Transverse colon (tissue), 4 donors: ENCODE measurements at regions not wholly inside any gene's neighbourhood (a gene's known extent, or its start where the extent isn't known, plus 50 kb on each side); places are given as distances from the start of the nearest gene placed in this dataset.

ENCODE experiments used
- DNase-seq: peaks from one replicate; pipeline ENCODE4 v3.0.0-alpha.2; 2019
- H3K27ac ChIP-seq, 4 donors: fragments of 200-600 bp; sonication (generic); 2 replicates each; pipeline ENCODE4 v1.5.1; 2016 to 2018; ENCODE audit warnings: inconsistent platforms in 4 of 4
- H3K27me3 ChIP-seq: fragments of 200-600 bp; sonication (generic); 2 replicates; pipeline ENCODE4 v1.5.1; 2017; ENCODE audit warnings: inconsistent platforms
- H3K36me3 ChIP-seq, 4 donors: fragments of 200-600 bp; sonication (generic); 2 replicates each; pipeline ENCODE4 v1.5.1; 2017 to 2019; ENCODE audit warnings: inconsistent platforms in 4 of 4
- H3K4me1 ChIP-seq, 4 donors: fragments of 200-600 bp; sonication (generic); 2 replicates each; pipeline ENCODE4 v1.5.1; 2017 to 2020; ENCODE audit warnings: inconsistent platforms in 4 of 4
- H3K4me3 ChIP-seq, 4 donors: fragments of 200-600 bp; sonication (generic); 1 replicate in 1 of 4; 2 replicates in 3 of 4; pipeline versions ENCODE4 v1.5.1 to v1.6.1; 2017 to 2019; ENCODE audit warnings: inconsistent platforms in 4 of 4
- H3K9me3 ChIP-seq, 2 donors: fragments of 200-600 bp; sonication (generic); 2 replicates each; pipeline ENCODE4 v1.5.1; 2017 to 2019; ENCODE audit warnings: inconsistent platforms in 2 of 2
- EP300 ChIP-seq: sonication (generic); formaldehyde crosslinking; IDR thresholded peaks from one replicate; pipeline ENCODE4 v1.6.1; 2017; ENCODE audit warnings: antibody characterized with exemption, low read depth
- POLR2A ChIP-seq: fragments of 450-650 bp; IDR thresholded peaks from one replicate; pipeline ENCODE4 v1.6.1; 2016; ENCODE audit warnings: antibody characterized with exemption, mild to moderate bottlenecking, moderate library complexity
- POLR2AphosphoS5 ChIP-seq, 3 donors: sonication (generic); formaldehyde crosslinking; IDR thresholded peaks; one replicate each; pipeline ENCODE4 v1.6.1; 2016; ENCODE audit warnings: antibody characterized with exemption in 3 of 3
- WGBS, 2 donors: methylation state at CpG; one replicate each; pipeline ENCODE4 v1.1.5; 2018; ENCODE audit warnings: low coverage in 1 of 2; 5-methylcytosine and 5-hydroxymethylcytosine counted together
- in situ Hi-C, 4 donors: fragments of 200-750 bp; cut with MboI; loops; one replicate each; pipeline versions ENCODE4 v1.15.0 to v1.15.1; 2017; ENCODE audit warnings: low sequenced_read_pairs in 3 of 4, low pct_ligation_motif_present in 1 of 4, low pct_unique_long_range_greater_than_20kb in 1 of 4
- intact Hi-C: fragments of 100-400 bp; cut with DNase I; formaldehyde crosslinking; loops from one replicate; pipeline ENCODE4 v1.15.1; 2023; ENCODE audit warnings: low total_unique reads
- TF ChIP-seq, protein P1 (sequence below), 5 experiments: fragments of 200-600 bp in 3 of 5; fragments of 450-650 bp in 2 of 5; sonication (generic) in 3 of 5; IDR thresholded peaks; 1 replicate in 2 of 5; 2 replicates in 3 of 5; pipeline ENCODE4 v1.5.1; 2016 to 2017; ENCODE audit warnings: antibody characterized with exemption in 5 of 5, inconsistent platforms in 3 of 5, mild to moderate bottlenecking in 2 of 5, moderate library complexity in 1 of 5

DNA sequence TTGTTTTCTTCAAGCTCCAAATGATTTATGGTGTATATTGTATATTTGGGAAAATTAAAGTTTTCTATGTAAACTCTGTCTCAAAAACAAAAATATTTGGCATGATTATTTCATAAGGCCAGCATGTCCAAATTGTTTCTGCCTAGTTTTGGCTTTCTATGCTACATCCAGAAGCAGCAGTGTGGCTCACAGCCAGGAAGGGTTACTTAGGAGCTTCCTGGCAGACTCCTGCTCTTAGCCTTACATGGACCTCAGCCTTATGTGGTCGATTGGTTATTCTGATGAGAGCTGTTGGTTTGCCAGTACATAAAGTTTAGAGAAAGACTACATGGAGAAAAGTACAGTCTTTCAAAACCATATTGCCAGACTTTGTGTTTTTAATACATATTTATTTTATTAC, 297.7 kb upstream of the FAT3 start:
- H3K27ac ChIP-seq, result peak overlapping the region; percentile 8 to 58 (median 38)
- H3K4me1 ChIP-seq, result peaks cover 0 to 6% (median 3%) of the 10 kb centered on the region in 4 donors
- intact Hi-C loops (no loop called here), in situ Hi-C loops (no loop called here)
- no peak overlapping the region for H3K4me3 ChIP-seq
- WGBS, 2 donors, result 39% methylated on average over 1 of the region's 1 CpG; no CpG with 5 or more reads in 1 of the 2 donors
- no peaks in the 10 kb centered on the region for H3K27me3 ChIP-seq
- DNase-seq, result peak; percentile 40
- H3K36me3 ChIP-seq, result no peaks in the 10 kb centered on the region
- no peaks in the 10 kb centered on the region for H3K9me3 ChIP-seq
- TF ChIP-seq POLR2AphosphoS5 (IDR thresholded peaks at IDR 0.05) (peak in 2 of 3 donors; percentile 17 to 35), EP300 (no peak)

GRCh38 chr11:91922846-91923245, 301.8 kb upstream of the FAT3 start:
- Histone ChIP-seq H3K4me1 (peaks cover 0 to 6% (median 3%) of the 10 kb centered on the region in 4 donors), H3K4me3 (no peak overlapping the region), H3K9me3 (no peaks in the 10 kb centered on the region), H3K27me3 (no peaks in the 10 kb centered on the region), H3K27ac (no peak overlapping the region), H3K36me3 (no peaks in the 10 kb centered on the region)
- in situ Hi-C loops, result no loop called here
- TF ChIP-seq EP300 (no peak), POLR2AphosphoS5 (IDR thresholded peaks at IDR 0.05) (no peak), POLR2A (no peak)
- TF ChIP-seq, protein P1, sequence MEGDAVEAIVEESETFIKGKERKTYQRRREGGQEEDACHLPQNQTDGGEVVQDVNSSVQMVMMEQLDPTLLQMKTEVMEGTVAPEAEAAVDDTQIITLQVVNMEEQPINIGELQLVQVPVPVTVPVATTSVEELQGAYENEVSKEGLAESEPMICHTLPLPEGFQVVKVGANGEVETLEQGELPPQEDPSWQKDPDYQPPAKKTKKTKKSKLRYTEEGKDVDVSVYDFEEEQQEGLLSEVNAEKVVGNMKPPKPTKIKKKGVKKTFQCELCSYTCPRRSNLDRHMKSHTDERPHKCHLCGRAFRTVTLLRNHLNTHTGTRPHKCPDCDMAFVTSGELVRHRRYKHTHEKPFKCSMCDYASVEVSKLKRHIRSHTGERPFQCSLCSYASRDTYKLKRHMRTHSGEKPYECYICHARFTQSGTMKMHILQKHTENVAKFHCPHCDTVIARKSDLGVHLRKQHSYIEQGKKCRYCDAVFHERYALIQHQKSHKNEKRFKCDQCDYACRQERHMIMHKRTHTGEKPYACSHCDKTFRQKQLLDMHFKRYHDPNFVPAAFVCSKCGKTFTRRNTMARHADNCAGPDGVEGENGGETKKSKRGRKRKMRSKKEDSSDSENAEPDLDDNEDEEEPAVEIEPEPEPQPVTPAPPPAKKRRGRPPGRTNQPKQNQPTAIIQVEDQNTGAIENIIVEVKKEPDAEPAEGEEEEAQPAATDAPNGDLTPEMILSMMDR (IDR thresholded peaks at IDR 0.05), result no peak
- DNase-seq, result no peak
- WGBS, 2 donors, result 63 to 100% methylated on average over 1 of the region's 1 CpG
- intact Hi-C loops, result no loop called here

- H3K4me3 ChIP-seq, result no peak overlapping the region
- H3K27me3 ChIP-seq, result no peaks in the 10 kb centered on the region
- no peak for DNase-seq
- TF ChIP-seq POLR2AphosphoS5 (IDR thresholded peaks at IDR 0.05) (no peak), EP300 (no peak), POLR2A (no peak)
- TF ChIP-seq, protein P1 (IDR thresholded peaks at IDR 0.05), result no peak
- no peaks in the 10 kb centered on the region for H3K36me3 ChIP-seq
- H3K4me1 ChIP-seq, result no peaks in the 10 kb centered on the region
- in situ Hi-C loops, result no loop called here
- H3K9me3 ChIP-seq, result no peaks in the 10 kb centered on the region
- WGBS, 2 donors, result 80 to 95% methylated on average over 1 of the region's 1 CpG
- intact Hi-C loops, result no loop called here
- H3K27ac ChIP-seq, result no peak overlapping the region
Measured at GRCh38 chr11:91921974-91922373, 302.6 kb upstream of the FAT3 start.

- intact Hi-C loops (no loop called here), in situ Hi-C loops (no loop called here)
- TF ChIP-seq POLR2AphosphoS5 (IDR thresholded peaks at IDR 0.05) (no peak), EP300 (no peak)
- TF ChIP-seq, protein P1 (IDR thresholded peaks at IDR 0.05), result no peak
- Histone ChIP-seq H3K4me1 (no peaks in the 10 kb centered on the region), H3K36me3 (no peaks in the 10 kb centered on the region), H3K4me3 (no peak overlapping the region), H3K27me3 (no peaks in the 10 kb centered on the region), H3K9me3 (no peaks in the 10 kb centered on the region), H3K27ac (no peak overlapping the region)
- no peak for DNase-seq
Measured at GRCh38 chr11:91913407-91913806, 311.2 kb upstream of the FAT3 start.

GRCh38 chr11:91912322-91912721, 312.3 kb upstream of the FAT3 start:
- WGBS, 2 donors, result 78 to 79% methylated on average over 4 of the region's 4 CpGs
- Histone ChIP-seq H3K9me3 (no peaks in the 10 kb centered on the region), H3K27ac (no peak overlapping the region), H3K4me3 (no peak overlapping the region), H3K27me3 (no peaks in the 10 kb centered on the region), H3K36me3 (no peaks in the 10 kb centered on the region), H3K4me1 (no peaks in the 10 kb centered on the region)
- no peak for DNase-seq
- in situ Hi-C loops, result no loop called here
- TF ChIP-seq POLR2AphosphoS5 (IDR thresholded peaks at IDR 0.05) (no peak), POLR2A (no peak), EP300 (no peak)
- TF ChIP-seq, protein P1 (IDR thresholded peaks at IDR 0.05), result no peak
- intact Hi-C loops, result no loop called here
